Urinary bladder (tissue), 3 donors: ENCODE measurements at regions not wholly inside any gene's neighbourhood (a gene's known extent, or its start where the extent isn't known, plus 50 kb on each side); places are given as distances from the start of the nearest gene placed in this dataset.

Experiments
- DNase-seq: peaks from one replicate; pipeline ENCODE4 v3.0.0-alpha.2; 2015; ENCODE audit errors: extremely low spot score
- H3K27ac ChIP-seq: one replicate; pipeline ENCODE4 v1.5.1; 2013; ENCODE audit warnings: low read depth, mild to moderate bottlenecking, moderate library complexity
- H3K36me3 ChIP-seq: one replicate; pipeline ENCODE4 v1.6.1; 2013; ENCODE audit warnings: mild to moderate bottlenecking, moderate library complexity; ENCODE audit not compliant: insufficient read depth
- H3K4me1 ChIP-seq: one replicate; pipeline ENCODE4 v1.6.1; 2013; ENCODE audit warnings: mild to moderate bottlenecking, moderate library complexity; ENCODE audit not compliant: insufficient read depth
- H3K4me3 ChIP-seq: one replicate; pipeline ENCODE4 v1.5.1; 2013; ENCODE audit warnings: low read depth, low read length
- WGBS: extraction: QIAGEN DNeasy Blood & Tissue Kit; methylation state at CpG from one replicate; pipeline ENCODE4 v1.1.7; 2013; 5-methylcytosine and 5-hydroxymethylcytosine counted together
- donor health status: healthy with polysubstance abuse.
- donor health status: healthy.

DNA sequence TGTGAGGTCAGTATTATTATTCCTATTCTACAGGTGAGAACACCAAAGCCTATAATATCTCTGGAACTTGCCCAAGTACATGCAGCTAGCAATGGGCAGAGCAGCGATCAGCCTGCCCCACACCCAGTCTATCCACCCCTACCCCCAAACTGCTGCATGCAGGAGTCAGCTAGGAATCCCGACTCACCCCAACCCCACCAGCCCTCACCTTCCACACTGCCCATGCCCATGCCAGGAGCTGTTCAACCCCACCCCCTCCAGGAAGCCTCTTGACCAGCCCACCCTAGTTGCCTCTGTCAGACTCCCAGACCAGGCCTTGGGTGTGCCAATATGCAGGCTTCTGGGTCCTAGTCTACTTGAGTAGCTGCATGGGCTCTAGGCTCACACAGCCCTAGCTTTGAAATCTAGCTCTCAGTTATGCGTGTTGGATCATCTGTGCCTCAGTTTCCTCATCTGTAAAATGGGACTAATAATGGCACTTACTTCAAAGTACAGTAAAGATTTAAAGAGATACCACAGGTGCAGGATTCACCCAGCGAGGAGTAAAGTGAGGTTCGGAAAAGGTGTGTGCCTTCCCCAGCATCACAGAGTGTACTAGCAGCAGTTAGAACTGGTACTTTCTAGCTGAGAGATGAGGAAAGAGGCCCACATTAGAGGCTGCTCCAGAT lies 173.2 kb downstream of the VEGFA start:
- Histone ChIP-seq H3K4me1 (no peaks in the 10 kb centered on the region), H3K4me3 (no peak overlapping the region), H3K36me3 (no peaks in the 10 kb centered on the region), H3K27ac (no peak overlapping the region)
- DNase-seq: no peak
- 99% methylated on average over 5 of the region's 5 CpGs for WGBS

DNA sequence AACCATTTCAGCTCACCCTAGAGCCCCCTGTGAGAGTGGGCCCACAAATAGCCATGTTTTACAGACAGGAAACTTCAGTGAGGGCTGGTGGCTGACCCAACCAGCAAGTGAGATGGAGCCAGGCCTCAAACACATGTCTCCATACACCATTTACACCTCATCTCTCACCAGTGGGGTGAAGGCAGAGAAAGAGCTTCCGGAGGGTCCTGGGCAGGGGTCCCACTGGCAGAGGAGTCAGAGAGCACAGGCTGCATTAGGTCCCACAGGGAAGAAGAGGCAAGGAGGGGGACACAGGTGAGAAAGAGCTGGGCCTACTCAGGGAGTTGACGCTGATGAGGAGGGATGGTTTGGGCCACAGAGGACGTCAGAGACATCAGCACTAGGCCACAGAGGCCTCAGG lies 172.6 kb downstream of the VEGFA start:
- H3K4me3 ChIP-seq: no peak overlapping the region
- DNase-seq: no peak
- 95% methylated on average over 3 of the region's 3 CpGs for WGBS
- H3K36me3 ChIP-seq: no peaks in the 10 kb centered on the region
- no peaks in the 10 kb centered on the region for H3K4me1 ChIP-seq
- no peak overlapping the region for H3K27ac ChIP-seq

DNA sequence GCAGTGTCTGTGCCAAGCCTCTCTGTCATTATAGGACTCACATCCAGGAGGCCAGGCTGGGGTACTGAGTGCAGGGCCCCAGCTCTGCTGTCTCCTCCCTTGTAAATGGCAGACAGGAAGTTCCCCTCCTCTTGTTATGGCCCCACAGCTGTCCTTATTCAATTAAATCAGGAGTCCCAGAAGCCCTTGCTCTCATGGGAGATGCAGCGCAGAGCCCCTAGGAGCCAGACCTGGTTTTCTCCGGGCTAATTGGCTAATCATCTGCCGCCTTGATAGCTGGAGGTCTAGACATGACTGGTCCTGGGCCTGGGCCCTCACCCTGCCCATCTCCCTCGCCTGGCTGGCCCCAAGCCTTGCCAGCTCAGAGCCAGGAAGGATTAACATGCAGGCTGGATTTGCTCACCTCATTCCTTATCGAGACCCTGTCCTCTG lies 172.0 kb downstream of the VEGFA start:
- Histone ChIP-seq H3K4me3 (no peak overlapping the region), H3K4me1 (no peaks in the 10 kb centered on the region), H3K36me3 (no peaks in the 10 kb centered on the region), H3K27ac (no peak overlapping the region)
- WGBS: 71% methylated on average over 5 of the region's 5 CpGs
- DNase-seq: no peak

DNA sequence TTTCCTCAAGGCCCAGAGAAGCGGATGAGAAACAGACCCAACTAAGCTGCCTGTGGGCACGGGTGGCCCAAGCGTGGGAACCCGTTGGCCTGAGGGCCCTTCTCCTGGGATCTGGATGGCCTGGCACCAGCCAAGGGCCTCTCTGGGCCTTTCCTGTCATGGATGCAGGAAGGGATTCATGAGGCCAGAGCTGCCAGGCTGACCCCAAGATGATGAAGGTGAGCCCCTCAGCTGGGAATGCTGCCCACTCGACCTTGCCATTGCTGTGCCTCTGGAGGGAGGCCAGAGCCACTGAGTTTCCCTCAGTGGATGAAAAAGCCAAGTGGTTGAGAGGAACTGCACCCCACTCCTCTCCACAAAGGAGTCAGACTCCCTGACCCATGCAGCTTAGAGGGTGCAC lies 171.2 kb downstream of the VEGFA start:
- DNase-seq: no peak
- H3K4me1 ChIP-seq: no peaks in the 10 kb centered on the region
- H3K27ac ChIP-seq: no peak overlapping the region
- H3K4me3 ChIP-seq: no peak overlapping the region
- WGBS: 94% methylated on average over 5 of the region's 5 CpGs
- H3K36me3 ChIP-seq: no peaks in the 10 kb centered on the region

DNA sequence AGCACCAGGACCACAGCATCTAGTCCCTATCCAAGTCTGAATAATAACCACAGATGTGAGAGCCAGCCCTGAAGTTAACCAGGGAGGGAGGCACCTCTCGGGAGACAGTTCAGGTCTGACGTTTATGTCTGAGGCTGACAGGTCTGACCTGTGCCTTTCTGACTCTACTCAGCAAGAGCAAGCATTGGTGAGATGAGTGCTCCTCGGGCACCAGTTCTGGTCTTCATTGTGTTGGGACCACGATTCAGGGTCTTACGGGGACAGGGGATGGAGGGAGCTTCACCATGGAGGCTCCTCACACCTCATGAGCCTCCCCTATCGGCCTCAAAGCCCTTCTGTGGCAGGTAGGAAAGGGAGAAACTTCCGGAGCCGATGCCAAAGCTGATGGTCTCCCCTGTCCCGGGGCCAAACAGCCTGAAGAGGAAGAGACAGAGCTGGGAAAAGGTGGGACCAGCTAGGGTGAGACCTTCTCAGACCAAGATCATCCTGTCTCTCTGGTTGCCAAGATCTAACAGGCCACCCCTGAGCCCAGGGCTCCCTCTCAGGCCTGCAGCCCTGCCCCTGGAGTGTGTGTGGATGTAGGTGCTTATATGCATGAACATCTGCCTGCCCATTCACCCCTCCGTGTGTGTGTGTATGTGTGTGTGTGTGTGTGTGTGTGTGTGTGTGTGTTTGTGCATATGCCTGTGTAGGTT lies 170.5 kb downstream of the VEGFA start:
- no peaks in the 10 kb centered on the region for H3K36me3 ChIP-seq
- 96% methylated on average over 10 of the region's 10 CpGs for WGBS
- no peak overlapping the region for H3K27ac ChIP-seq
- H3K4me3 ChIP-seq: no peak overlapping the region
- no peak for DNase-seq
- no peaks in the 10 kb centered on the region for H3K4me1 ChIP-seq

DNA sequence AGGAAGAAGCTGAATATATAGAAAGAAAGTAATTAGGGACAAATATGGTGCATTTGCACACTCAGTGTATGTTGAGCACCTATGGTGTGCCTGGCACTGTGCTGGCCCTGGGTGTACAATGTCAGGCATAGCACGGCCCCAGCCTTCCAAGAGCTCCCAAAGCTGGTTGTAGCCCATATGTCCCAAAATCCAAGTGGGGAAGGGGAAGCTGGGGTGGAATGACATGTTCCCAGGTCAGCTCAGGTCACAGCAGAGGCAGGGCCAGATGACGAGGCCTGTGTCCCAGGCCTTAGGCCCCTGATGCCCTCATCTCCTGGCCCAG lies 170.0 kb downstream of the VEGFA start:
- no peak for DNase-seq
- Histone ChIP-seq H3K4me1 (no peaks in the 10 kb centered on the region), H3K27ac (no peak overlapping the region), H3K4me3 (no peak overlapping the region), H3K36me3 (no peaks in the 10 kb centered on the region)
- WGBS: 96% methylated on average over 2 of the region's 2 CpGs

DNA sequence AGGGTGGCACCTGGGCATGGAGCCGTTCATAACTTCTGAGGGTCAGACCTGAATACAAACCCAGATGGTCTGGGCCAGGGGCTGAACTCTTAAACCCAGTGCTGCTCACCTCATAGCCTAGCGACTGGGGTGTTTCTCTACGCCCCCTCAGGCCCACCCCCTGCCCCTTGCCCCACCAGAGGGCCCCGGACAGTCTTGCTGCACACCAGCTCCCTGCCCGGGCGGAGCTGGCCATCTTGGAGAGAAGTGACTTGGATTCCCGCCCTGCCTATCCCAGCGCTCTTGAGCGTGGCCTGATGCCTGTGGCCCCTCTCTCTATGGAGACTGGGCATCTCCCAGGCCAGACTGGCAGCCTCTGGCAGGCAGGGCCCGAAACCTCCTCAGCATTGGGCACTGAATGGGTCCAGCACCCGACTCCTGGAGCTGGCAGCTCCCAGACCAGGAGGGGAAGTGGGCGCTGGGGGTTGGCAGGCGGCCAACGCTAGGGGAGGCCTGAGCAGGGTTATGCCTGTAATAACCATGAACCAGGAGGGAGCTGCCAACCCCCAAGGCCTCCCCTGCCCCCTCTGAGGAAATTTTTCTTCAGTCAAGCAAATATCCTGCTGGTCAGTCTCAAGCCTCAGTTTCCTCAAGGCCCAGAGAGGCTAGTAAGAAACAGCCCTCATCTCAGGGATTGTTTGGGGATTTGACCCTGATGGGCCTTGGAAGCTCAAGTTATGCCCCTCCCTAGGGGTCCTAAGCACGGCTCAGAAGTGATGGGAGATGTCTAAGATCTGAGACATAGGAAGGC lies 169.5 kb downstream of the VEGFA start:
- no peak for DNase-seq
- WGBS: 88% methylated on average over 15 of the region's 15 CpGs
- Histone ChIP-seq H3K36me3 (no peaks in the 10 kb centered on the region), H3K27ac (no peak overlapping the region), H3K4me3 (no peak overlapping the region), H3K4me1 (no peaks in the 10 kb centered on the region)

DNA sequence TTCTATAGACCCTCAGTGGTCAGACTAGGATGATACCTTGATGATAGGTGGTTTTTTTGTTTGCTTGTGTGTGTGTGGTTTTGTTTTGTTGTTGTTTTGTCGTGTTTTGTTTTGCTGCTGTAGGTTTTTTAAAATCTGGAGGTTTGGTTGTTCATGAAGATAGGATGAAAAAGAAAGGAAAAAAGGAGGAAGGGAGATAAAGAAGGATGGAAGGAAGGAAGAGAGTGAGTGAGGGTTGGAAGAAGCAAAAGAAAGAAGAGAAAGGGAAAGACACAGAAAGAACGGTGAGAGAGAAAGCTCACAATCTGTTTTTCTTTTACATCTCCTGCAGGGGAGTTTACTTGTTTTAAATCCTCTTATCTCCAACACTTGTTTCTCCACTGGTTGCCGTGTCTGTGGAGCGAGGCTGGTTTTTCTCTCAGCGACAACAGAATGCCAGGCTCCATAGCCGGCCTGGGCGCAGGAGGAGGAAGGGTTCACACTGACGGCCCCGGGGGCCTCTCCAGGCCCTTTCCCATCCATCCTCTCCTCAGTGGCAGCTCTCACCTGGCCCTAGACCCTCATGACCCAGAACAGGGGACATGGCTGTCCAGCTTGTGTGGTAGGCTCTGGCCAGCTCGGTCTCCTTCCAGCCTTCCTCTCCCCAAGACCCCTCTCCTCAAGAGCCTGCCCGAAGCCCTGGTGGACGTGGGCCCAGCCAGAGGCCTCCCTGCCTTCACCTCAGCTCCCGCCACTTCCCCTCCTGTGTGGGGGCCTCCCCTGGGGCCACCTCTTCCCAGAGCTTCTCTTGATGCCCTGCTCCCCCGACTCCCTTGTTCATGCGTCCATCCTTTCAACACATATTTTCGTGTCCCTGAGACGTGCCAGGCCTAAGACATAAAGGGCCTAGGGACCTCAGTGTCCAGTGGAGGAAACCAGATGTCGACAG lies 168.4 kb downstream of the VEGFA start:
- H3K27ac ChIP-seq: no peak overlapping the region
- no peak for DNase-seq
- 75% methylated on average over 18 of the region's 18 CpGs for WGBS

DNA sequence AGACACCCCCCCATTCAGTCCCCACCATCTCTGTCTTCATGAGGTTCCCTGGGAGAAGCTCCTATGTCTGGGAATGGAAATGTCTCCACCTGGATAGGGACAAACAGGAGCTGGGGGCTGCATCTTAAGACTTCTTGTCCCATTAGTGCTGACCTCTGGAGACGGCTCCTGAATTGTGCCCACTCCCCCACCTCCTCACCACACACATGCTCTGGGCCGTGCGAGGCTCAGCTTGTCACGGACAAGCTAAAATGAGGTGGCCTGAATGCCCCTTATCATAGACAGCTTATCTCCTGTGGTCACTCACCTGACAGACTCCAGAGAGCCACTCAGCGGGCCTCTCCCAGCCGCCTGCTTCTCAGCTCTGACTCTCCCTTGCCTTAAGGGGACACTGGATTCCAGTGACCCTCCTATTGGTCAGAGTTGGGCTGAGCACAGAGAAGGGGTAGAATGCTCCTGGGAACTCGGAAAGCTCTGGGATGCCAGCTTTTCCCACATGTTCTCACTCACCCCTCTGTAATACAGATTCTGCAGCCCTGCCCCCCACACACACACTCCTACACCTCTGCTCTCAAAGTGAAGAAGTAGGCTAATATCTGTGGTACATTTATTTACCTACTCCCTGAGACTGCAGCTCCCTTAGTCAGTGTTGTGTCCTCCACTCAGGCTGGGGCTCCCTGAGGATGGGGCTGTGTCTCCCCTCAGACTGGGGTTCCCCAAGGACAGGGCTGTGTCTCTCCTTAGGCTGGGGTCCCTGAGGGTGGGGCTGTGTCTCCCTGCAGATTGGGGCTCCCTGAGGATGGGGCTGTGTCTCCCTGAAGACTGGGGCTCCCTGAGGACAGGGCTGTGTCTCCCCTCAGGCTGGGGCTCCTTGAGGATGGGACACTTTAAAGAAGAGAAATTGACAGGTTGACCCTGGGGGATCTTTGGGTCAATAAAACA lies 167.5 kb downstream of the VEGFA start:
- H3K36me3 ChIP-seq: no peaks in the 10 kb centered on the region
- no peak overlapping the region for H3K27ac ChIP-seq
- no peaks in the 10 kb centered on the region for H3K4me1 ChIP-seq
- no peak for DNase-seq
- no peak overlapping the region for H3K4me3 ChIP-seq
- 87% methylated on average over 7 of the region's 7 CpGs for WGBS

More for the DNA sequence above, 168.4 kb downstream of the VEGFA start:
- Histone ChIP-seq H3K4me3 (no peak overlapping the region), H3K36me3 (no peaks in the 10 kb centered on the region), H3K4me1 (no peaks in the 10 kb centered on the region)

DNA sequence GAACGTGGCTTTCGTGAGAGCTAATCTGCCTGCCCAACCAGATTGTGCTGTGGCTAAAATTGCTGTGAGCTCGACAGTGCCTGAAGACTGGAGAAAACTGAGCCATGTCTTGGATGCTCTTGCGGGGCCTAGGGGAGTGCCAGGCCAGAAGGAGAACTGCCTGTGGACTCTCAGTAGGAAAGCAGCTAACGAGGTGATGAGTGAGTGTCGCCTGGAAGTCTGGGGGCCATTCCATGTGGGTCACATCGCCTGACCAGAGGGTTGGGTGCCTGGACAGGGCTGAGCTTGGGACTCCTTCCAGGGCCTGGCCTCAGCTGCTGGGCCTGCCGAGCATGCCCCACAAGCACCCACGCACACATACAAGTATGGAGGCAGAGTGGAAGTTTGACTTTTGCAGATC lies 166.5 kb downstream of the VEGFA start:
- 90% methylated on average over 9 of the region's 9 CpGs for WGBS
- no peak overlapping the region for H3K27ac ChIP-seq
- no peaks in the 10 kb centered on the region for H3K36me3 ChIP-seq
- no peaks in the 10 kb centered on the region for H3K4me1 ChIP-seq
- no peak overlapping the region for H3K4me3 ChIP-seq
- no peak for DNase-seq

DNA sequence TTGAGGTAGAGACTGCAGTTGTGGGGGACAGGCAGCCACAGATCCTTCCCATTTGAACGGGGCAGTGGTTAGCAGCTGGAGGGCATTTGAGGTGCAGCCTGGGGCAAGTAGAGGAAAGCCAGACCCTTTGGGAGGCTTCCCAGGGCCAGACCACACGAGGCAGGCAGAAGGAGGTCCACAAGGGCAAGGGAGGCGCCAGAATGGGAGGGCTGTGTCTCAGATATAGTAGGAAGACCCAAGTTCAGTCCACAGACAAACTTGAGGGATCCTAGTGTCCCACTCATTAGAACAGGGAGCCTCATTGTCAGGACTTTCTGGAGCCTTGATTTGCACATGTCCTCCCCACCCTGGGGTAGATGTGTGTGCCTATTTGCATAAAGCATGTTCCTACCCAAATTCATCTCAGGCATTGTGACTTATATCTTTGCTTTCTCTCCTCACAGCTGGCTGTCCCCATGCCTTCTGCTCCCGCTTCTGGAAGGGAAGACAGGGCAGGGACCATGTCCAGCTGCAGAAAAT lies 166.0 kb downstream of the VEGFA start:
- DNase-seq: no peak
- H3K36me3 ChIP-seq: no peaks in the 10 kb centered on the region
- H3K4me3 ChIP-seq: no peak overlapping the region
- no peaks in the 10 kb centered on the region for H3K4me1 ChIP-seq
- H3K27ac ChIP-seq: no peak overlapping the region
- WGBS: 82% methylated on average over 4 of the region's 4 CpGs

DNA sequence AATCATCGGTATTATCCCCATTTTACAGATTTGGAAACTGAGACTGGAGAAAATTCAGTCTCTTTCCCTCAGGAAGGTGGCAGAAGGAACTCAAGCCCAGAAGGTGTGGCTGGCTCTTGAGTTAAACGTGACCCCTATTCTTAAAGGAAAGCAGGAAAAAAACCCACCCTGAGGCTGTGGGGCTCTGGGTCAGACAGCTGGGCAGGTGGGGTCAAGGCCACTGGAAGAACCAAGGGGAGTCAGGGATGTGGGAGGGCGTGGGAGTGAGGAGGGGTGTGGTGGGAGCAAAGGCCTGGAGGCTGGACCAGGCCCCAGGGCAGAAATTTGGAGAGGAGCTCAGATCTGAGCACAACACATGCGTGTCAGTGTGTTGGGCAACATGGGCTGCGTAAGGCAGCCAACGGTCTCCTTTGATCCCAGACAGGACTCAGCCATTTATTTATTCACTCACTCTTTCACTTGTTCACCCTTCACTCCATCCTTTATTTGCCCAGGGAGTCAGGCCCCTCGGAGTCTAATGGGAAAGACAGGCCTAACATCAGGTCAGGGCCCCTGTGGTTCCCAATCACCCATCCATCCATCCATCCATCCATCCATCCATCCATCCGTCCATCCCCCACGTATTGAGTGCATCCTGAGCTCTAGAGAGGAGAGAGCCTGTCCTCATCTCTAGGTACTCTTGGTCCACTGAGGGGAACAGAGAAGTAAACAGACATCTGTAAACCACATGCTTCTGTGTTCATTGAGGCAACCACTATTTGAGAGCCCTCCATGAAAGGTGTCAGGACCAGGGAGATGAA lies 165.0 kb downstream of the VEGFA start:
- no peak for DNase-seq
- no peaks in the 10 kb centered on the region for H3K4me1 ChIP-seq
- no peak overlapping the region for H3K27ac ChIP-seq
- 86% methylated on average over 9 of the region's 9 CpGs for WGBS
- H3K4me3 ChIP-seq: no peak overlapping the region
- no peaks in the 10 kb centered on the region for H3K36me3 ChIP-seq
